HEK293T (cell line): ENCODE measurements at regions not wholly inside any gene's neighbourhood (a gene's known extent, or its start where the extent isn't known, plus 50 kb on each side); places are given as distances from the start of the nearest gene placed in this dataset.

Source experiments
- CTCF ChIA-PET: fragments of 350-600 bp; formaldehyde crosslinking; extraction: SDS; loops from one replicate; lab custom pipeline; 2021; ENCODE audit warnings: antibody characterized with exemption, inconsistent platforms; lab: Yijun Ruan, JAX
- POLR2A ChIA-PET: fragments of 350-600 bp; formaldehyde crosslinking; extraction: SDS; loops from one replicate; lab custom pipeline; 2020; ENCODE audit warnings: antibody characterized with exemption, inconsistent platforms; lab: Yijun Ruan, JAX
- DNase-seq: peaks from one replicate; pipeline ENCODE4 v3.0.0; 2012; ENCODE audit warnings: mixed read lengths; ENCODE audit errors: extremely low spot score
- ARNT ChIP-seq: fragments of 450-650 bp; IDR thresholded peaks from 2 replicates; pipeline ENCODE4 v1.6.1; 2017; ENCODE audit warnings: mild to moderate bottlenecking
- BHLHE40 ChIP-seq: fragments of 450-650 bp; IDR thresholded peaks from 2 replicates; pipeline ENCODE4 v1.6.1; 2016; ENCODE audit warnings: mild to moderate bottlenecking, moderate library complexity, borderline replicate concordance
- CTBP1 ChIP-seq: fragments of 450-650 bp; IDR thresholded peaks from 2 replicates; pipeline ENCODE4 v1.6.1; 2016; ENCODE audit warnings: borderline replicate concordance
- ELF4 ChIP-seq: fragments of 450-650 bp; IDR thresholded peaks from 2 replicates; pipeline ENCODE4 v1.6.1; 2017; ENCODE audit warnings: antibody characterized with exemption
- FOXA1 ChIP-seq: fragments of 450-650 bp; IDR thresholded peaks from 2 replicates; pipeline ENCODE4 v1.6.1; 2016; ENCODE audit warnings: mild to moderate bottlenecking
- FOXK2 ChIP-seq: fragments of 450-650 bp; IDR thresholded peaks from 2 replicates; pipeline ENCODE4 v1.6.1; 2016; ENCODE audit warnings: mild to moderate bottlenecking
- FOXM1 ChIP-seq: fragments of 450-650 bp; IDR thresholded peaks from 2 replicates; pipeline ENCODE4 v1.6.1; 2017; ENCODE audit warnings: mild to moderate bottlenecking, borderline replicate concordance
- HDGF ChIP-seq: fragments of 450-650 bp; IDR thresholded peaks from 2 replicates; pipeline ENCODE4 v1.6.1; 2017; ENCODE audit warnings: antibody characterized with exemption, borderline replicate concordance
- L3MBTL2 ChIP-seq: fragments of 450-650 bp; conservative IDR thresholded peaks from 2 replicates; pipeline ENCODE4 v1.6.1; 2016; ENCODE audit warnings: mild to moderate bottlenecking
- LEF1 ChIP-seq: fragments of 450-650 bp; IDR thresholded peaks from 2 replicates; pipeline ENCODE4 v1.6.1; 2017; ENCODE audit warnings: mild to moderate bottlenecking, borderline replicate concordance
- NFRKB ChIP-seq: fragments of 450-650 bp; IDR thresholded peaks from 2 replicates; pipeline ENCODE4 v1.6.1; 2016; ENCODE audit warnings: mild to moderate bottlenecking, moderate library complexity
- PKNOX1 ChIP-seq: fragments of 450-650 bp; IDR thresholded peaks from 2 replicates; pipeline ENCODE4 v1.6.1; 2016
- SP1 ChIP-seq: fragments of 450-650 bp; IDR thresholded peaks from 2 replicates; pipeline ENCODE4 v1.6.1; 2017
- SUZ12 ChIP-seq: fragments of 450-650 bp; IDR thresholded peaks from 2 replicates; pipeline ENCODE4 v1.6.1; 2016; ENCODE audit warnings: mild to moderate bottlenecking
- TARDBP ChIP-seq: fragments of 450-650 bp; IDR thresholded peaks from 2 replicates; pipeline ENCODE4 v1.6.1; 2016
- ZNF384 ChIP-seq: fragments of 450-650 bp; IDR thresholded peaks from 2 replicates; pipeline ENCODE4 v1.6.1; 2016

DNA sequence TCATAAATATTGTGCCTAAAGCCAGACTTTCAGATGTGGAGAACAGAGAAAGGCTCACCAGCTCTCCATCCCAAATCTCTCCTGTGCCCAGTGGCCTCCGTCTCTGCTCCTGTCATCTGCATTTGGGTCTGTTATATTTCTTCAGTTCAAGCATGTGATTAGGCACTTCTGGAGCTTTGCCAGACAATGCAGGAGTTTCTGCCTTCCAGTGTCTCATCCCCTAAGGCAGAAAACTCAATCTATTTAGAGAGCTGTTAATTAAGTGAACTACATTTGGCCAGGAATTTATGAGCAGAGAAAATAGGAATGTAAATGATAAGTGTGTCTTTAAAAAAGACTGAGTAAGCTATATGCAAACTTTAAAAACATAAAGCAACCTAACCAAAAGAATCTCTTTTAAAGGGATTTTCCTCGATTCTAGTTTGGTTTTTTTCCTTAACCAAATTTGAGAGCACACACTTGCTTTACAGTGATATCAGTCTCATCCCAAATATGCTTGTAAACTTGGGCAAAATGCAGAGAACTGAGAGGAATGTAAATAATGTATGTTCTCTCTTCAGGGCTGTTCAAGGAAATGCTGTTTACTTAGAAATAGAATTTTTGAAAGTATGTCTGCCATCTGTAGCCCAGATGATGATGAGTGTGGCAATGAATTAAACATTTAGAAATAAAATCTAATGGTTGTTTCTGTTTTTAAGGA is 113.9 kb downstream of the ELOVL4 start:
- CTCF ChIA-PET: no interaction called here
- POLR2A ChIA-PET: interaction anchor here (1.5 kb wide), 1 partner anchor 273 kb away, joined by 4 read pairs; the partner anchor contains the start of gene BCKDHB
- no peak for TF ChIP-seq FOXM1
- no peak for TF ChIP-seq HDGF
- no peak for TF ChIP-seq TARDBP
- TF ChIP-seq SP1: no peak
- TF ChIP-seq ARNT: no peak
- TF ChIP-seq FOXA1: no peak
- TF ChIP-seq ZNF384: no peak
- no peak for TF ChIP-seq CTBP1
- no peak for TF ChIP-seq L3MBTL2
- no peak for TF ChIP-seq FOXK2
- no peak for DNase-seq

GRCh38 chr6:79832723-79833122 is 114.6 kb downstream of the ELOVL4 start:
- TF ChIP-seq FOXA1 (no peak), SP1 (no peak), ARNT (no peak), SUZ12 (no peak), HDGF (no peak), FOXM1 (no peak), CTBP1 (no peak)
- ChIA-PET POLR2A (interaction anchor here (1.5 kb wide), 1 partner anchor 273 kb away, joined by 4 read pairs; the partner anchor contains the start of gene BCKDHB), CTCF (no interaction called here)
- DNase-seq: no peak

DNA sequence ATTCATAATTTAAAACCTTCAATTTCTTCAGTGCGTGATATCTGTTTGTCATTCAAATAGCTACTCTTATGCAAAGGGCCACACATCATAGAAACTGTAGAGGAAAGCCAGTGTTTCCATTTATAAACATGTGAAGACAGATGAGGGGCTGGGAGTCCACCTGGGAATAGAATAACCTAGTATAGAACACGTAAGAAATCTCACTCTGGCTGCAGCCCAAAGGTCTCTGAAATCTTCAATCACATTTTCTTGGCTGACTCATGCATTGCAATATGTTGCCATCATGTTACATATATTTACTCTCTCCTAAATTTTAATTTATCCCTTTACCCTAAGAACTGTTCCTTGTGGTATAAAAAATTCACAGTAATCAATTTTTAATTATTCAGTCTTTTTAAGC is 123.2 kb downstream of the ELOVL4 start:
- DNase-seq: no peak
- TF ChIP-seq NFRKB (no peak), L3MBTL2 (no peak)
- POLR2A ChIA-PET: no interaction called here
- CTCF ChIA-PET: no interaction called here

- DNase-seq: no peak
- TF ChIP-seq FOXK2: no peak
- no peak for TF ChIP-seq NFRKB
- no peak for TF ChIP-seq BHLHE40
- TF ChIP-seq SP1: no peak
- TF ChIP-seq FOXM1: no peak
- TF ChIP-seq ZNF384: no peak
- TF ChIP-seq CTBP1: no peak
- no peak for TF ChIP-seq ELF4
- TF ChIP-seq HDGF: no peak
- no peak for TF ChIP-seq ARNT
- TF ChIP-seq PKNOX1: no peak
- TF ChIP-seq TARDBP: no peak
- no peak for TF ChIP-seq L3MBTL2
- CTCF ChIA-PET: no interaction called here
- POLR2A ChIA-PET: no interaction called here
These were observed 125.5 kb downstream of the ELOVL4 start for GRCh38 chr6:79821859-79822258.

- TF ChIP-seq NFRKB: no peak
- TF ChIP-seq BHLHE40: no peak
- TF ChIP-seq PKNOX1: no peak
- TF ChIP-seq SP1: no peak
- TF ChIP-seq CTBP1: no peak
- no peak for TF ChIP-seq FOXK2
- TF ChIP-seq L3MBTL2: no peak
- ChIA-PET POLR2A (no interaction called here), CTCF (interaction anchor here (1.0 kb wide), 1 partner anchor 50 kb away, joined by 3 read pairs; no protein-coding TSS in a partner anchor)
- DNase-seq: no peak
These were observed 128.9 kb downstream of the ELOVL4 start for GRCh38 chr6:79818471-79818870.

GRCh38 chr6:79814940-79815339 is 132.4 kb downstream of the ELOVL4 start:
- CTCF ChIA-PET: no interaction called here
- POLR2A ChIA-PET: no interaction called here
- DNase-seq: no peak
- TF ChIP-seq SP1 (no peak), FOXA1 (no peak), CTBP1 (no peak), ZNF384 (no peak)

DNA sequence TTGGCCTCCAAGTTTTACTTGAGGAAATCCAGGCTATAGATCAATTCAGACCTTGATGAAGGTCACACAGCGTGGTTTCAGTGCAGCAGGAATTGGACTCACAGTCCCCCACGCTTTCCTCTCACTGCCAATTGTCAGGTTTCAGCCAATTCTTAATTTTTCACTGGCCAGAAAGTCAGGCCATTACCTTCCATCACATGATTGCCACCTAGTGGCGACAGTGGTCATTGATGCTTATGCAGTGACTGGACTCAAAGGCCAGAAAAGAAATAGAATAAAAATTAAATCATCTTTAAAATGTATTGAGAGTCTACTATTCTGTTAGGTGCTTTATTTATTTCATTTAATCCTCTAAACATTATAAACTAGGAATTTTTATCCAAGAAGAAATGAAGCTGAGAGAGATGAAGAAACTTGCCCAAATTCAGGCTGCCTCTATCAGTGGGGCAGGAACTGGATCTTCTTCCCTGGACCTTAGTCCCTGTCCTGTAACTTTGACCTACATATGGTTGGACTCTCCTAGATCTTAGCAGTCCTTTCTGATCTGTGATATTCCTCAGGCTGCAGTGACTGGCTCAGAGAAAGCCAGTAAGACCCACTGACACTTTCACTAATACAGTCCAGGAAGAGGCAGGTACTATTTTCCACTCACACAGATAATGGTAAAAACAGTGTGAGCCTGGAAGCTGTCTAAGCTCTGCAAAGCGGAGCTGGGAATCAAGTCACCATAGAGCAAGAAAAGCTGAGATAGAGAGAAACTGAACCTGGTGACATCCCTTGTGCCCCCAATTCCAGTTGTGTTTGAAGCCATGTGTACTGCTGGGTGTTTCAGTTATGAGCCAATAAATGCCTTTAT is 133.3 kb downstream of the ELOVL4 start:
- TF ChIP-seq L3MBTL2 (no peak), BHLHE40 (no peak), SP1 (no peak), LEF1 (no peak), FOXA1 (no peak), PKNOX1 (no peak), CTBP1 (no peak), SUZ12 (no peak), ZNF384 (no peak), ELF4 (no peak)
- ChIA-PET POLR2A (no interaction called here), CTCF (interaction anchor here (0.6 to 0.9 kb wide), 3 partner anchors 14 to 728 kb away, joined by 3 read pairs; no protein-coding TSS in a partner anchor)
- peak; percentile 66 for DNase-seq
